ENCODE measurements at regions not wholly inside any gene's neighbourhood (a gene's known extent, or its start where the extent isn't known, plus 50 kb on each side); places are given as distances from the start of the nearest gene placed in this dataset.

DNA sequence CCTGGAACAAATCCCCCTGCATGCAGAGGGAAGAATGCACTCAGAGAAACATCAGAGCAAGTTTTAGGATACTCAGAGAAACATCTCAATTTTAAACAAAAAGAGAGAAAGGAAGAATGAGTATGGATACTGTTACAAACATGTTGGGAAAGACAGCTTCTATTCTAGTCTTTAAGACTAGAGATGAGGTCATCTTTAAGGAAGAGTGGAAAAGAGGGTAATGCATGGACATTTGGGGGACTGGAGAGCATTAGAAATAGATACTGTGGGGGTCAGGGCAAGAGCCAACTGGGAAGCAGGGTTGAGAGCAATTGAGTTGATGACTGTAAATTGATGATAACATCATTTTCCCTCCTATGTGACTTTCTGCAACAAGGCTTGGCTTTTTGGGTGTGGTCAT, 431.2 kb downstream of the CDH26 start:
- no peak for DNase-seq

DNA sequence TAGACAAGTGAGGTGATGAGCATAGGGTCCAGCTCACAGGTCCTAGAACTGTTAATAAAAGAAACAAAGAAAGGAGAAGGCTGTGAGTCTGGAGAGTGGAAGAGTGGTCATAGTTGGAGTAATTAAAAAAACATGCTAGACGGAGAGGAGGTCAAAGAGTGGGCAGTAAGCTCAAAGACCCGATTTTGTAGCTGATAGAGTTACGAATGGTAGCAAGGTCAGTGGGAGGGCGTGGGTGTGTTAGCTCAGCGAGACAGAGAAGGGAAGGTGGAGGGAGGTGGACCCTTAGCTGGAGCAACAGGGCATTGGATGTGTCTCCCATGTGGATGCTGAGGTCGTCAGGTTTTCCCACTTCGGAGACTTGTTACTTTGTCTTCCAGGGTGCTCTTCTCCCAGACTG, 431.7 kb downstream of the CDH26 start:
- DNase-seq, result no peak

DNA sequence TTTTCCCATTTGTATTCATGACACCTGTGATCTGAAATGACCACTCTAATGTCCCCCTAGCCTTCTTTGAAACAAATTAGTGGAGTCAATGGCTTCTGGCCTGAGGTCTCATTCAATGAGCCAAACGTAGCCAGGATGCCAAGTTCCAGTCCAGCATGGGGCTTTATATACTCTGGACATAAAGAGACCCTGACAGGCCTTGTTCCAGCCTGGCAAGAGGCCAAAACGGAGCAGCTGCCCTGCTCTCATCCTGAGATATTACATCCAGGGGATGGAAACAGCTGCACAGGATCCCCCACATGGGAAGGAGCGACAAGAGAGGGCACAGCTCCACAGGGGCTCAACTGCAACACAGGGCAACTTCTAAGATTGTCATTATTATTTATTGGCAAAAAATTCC, 437.8 kb downstream of the CDH26 start:
- DNase-seq, result no peak

DNA sequence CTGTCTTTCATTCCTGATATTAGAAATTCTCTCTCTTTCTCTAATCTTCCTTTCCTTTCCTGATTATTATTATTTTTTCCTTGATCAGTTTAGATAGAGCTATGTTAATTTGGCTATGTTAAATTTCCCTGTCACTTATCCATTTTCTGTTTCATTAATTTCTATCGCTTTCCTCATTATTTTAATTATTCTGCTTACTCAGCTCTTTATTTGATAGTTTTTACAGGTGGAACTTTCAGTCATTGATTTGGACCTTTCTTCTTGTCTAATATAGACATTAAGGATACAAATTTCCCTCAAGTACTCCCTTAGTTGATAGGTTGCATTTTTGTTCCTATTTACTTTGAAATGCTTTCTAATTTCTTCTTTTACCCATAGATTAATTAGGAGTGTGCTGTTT, 442.3 kb downstream of the CDH26 start:
- DNase-seq, result no peak

DNA sequence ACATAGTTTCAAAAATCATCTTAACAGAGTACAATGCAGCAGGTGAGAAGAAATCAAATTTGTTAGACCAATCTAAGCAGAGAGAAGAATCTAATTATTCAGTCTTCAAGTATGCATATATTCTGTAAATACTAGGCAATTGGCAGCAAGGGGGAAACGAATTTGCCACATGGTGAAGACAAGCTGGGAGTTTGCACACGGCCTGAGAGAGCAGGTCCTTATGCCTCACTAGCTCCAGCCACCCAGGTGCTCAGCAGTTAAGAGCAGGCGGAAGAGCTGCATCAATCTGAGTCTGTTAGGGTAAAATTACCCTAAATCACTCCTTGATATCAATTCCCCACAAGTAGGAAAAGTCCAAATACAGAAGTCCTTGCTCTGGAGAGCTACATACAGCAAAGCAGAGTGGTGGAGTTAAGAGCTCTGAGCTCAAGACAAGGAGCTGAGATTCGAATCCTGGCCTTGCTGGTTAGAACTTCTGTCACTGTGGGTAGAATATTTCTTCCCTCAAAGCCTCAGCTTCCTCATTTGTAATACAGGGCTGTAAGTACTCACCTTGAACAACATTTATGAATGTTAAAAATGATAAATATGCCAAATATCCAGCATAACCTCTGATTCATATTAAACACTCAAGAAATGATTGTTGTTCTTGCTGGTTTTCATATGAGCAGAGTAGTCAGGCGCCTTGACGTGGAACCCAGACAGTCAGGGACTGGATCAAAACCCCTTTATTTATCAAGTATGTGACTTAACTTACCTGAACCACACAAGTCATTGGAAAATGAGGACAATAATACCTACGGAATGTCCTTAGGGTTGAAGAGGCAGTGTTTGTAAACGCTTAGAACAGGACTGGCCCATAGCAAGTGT, 444.2 kb downstream of the CDH26 start:
- no peak for DNase-seq

DNA sequence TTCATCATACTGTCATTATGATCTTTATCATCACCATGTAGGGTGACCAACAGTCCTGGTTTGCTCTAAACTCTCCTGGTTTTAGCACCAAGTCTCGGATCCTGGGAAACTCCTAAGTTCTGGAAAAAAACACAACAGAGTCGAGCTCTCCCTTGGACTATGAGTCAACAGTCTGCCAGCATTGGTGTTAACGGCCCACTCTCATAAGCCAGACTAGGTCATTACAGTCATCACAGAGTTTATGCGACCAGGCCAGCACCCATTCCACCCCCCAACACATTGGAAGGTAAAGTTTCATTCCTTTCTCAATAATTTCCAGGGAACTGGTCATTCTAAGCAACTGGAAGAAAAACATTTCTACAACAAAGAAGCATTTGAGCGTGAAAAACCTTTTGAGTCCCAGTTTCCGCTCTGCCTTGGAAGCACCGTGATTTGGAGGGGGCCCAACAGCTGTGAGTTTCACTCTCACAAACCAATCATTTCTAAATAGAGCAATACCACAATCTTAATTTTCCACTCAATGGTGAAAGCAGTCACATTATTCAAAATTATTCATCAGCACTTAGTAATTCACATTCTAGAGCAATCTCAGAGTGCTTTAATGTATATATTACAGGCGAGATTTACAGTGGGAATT, 445.0 kb downstream of the CDH26 start:
- DNase-seq, result no peak

DNA sequence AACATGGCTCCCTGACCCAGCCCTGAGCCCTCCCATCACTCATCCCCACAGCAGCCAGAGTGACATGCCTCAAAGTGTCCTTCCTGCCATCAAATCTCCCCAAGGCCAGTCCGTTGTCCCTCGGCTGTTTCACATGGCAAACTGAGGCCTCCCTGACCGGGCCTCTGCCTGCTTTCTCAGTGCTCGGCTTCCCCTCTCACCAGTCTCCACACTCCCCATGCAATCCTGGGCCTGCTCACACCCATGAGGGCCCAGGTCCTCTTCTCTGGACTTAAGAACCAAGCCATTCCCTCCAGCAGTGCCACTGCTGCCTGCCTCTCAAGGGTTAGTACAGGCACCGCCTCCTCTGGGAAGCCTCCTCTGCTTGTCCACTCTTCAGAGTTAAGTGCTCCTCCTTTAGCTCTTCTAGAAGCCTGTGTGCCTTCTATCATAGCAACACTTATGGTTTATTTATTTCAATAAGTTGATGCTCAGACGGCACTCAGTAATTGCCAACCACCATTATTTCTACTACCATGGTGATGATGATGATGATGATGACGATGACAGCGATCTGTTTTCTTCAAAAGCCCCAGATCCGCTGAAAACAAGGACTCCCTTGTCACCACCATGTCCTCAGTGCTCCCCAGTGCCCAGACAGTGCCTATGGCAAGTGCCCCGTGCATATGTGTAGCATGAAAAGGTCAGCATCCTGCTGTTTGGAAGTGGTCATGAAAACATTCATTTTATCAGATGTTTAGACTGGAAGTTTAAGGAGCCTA, 449.0 kb downstream of the CDH26 start:
- DNase-seq, result no peak

DNA sequence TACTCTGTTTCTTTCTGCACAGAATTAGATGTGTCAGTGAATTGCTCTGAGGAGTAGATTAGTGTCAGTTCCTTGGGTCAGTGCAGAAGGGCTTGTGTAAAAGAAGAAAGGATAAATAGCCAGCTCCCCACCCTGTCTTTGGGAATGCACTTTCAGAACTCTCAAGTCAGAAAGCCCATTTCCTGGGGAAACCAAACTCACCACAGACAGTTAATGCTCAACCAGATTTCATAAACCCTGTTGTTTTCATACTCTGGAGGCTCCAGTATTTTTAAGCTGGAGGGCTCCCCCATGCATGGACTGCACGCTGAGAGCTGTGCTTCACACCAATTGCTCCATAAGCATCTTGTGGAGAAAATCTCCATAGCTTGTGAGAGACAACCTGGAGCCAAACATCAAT, 449.7 kb downstream of the CDH26 start:
- no peak for DNase-seq

DNA sequence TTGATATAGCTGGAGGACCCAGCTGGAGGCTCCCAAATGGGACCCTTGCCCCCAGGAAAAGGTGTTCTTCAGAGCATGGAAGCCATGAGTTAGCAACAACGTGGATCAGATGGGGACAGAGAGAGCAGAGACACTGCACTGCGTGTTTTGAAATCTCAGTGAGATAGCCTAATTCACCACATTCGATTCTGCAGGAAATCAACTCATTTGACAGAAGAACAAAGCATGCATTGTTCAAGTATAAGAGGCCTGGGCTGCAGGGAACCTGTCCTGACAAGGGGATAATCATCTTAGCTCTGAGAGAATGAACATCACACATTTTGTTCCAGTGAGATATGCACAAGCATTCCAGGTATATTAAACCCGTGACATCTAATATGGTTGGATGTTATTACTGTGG, 450.2 kb downstream of the CDH26 start:
- no peak for DNase-seq

DNA sequence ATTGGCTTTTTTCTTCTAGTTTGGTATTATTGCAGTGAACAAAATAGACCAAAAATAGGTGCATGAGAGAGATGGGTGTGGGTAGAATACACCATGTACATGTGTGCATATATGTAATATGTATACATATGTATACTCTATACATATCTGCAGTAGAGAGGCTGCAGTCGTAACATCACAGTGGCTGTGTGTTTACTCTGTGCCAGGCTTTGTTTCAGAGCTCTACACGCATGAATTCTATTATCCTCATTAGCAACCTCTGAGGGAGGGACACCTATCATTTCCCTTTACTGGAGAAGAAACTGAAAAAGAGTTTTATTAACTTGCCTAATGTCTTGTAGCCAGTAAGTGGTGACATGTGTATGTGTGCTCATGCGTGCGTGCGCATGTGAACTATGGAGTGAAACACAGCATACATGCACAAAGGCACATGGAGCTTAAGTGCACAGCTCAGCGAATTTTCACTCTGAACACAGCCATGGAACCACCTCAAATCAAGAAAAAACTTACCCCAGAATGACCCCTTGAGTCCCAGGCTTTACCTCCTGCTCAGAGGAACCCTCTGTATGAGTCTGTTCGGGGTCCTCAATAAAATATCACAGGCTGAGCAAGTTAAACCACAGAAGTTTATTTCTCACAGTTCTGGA, 452.5 kb downstream of the CDH26 start:
- DNase-seq, result no peak

DNA sequence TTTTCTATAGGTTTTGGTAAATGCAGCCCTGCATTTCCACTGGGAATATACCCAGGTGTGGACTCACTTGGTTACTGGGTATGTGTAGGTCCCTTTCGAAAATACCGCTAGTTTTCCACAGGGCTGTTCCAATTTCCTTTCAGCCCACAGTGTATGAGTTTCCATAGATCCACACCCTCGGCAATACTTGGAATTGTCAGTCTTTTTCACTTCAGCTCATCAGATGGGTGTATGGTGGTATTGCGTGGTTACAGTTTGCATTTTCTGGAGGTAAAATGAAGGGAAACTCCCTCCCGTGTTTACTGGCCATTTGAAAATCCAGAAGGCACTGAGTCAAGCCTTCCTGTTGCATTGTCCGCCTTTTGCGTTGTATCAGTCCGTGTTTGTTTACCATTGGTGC, 453.6 kb downstream of the CDH26 start:
- DNase-seq, result no peak

DNA sequence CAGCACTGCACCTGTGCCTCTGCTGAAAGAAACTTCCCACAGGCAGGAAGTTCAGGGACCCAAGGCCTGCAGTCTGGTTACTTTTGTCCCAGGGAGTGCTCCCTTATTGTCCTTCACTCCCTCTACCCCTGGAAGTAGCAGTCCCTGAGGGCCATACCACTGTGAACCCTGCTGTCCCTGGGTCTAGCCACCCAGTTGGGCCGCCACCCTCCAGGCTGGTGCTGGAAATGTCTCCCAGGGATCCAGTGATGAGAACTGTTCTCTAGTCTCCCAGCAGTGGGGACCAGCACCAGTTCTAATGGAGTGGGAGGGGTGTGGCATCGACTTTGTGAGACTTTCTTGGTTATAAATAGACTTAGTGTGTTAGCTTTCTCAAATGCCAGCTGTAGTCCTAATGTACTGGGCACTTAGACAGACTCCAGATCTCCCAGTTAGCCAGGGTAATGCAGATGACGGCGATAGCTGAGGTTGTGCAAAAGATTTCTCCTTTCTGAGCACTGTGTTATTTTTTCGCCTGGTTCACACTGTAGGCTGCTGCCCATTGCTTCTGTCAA, 462.5 kb downstream of the CDH26 start:
- DNase-seq, result no peak

DNA sequence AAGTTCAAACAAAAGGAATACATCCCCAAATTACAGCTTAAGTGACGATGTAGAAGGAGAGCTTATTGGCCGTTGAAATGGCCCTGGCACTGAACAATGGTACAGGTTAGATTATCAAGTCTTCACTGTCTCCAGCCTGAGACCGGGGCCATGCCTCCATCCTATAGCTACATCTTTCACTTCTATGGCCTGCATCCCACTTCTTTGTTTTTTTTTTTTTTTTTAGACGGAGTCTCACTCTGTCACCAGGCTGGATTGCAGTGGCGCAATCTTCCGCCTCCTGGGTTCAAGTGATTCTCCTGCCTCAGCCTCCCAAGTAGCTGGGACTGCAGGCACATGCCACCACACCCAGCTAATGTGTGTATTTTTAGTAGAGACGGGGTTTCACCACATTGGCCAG, 464.6 kb downstream of the CDH26 start:
- DNase-seq, result no peak

DNA sequence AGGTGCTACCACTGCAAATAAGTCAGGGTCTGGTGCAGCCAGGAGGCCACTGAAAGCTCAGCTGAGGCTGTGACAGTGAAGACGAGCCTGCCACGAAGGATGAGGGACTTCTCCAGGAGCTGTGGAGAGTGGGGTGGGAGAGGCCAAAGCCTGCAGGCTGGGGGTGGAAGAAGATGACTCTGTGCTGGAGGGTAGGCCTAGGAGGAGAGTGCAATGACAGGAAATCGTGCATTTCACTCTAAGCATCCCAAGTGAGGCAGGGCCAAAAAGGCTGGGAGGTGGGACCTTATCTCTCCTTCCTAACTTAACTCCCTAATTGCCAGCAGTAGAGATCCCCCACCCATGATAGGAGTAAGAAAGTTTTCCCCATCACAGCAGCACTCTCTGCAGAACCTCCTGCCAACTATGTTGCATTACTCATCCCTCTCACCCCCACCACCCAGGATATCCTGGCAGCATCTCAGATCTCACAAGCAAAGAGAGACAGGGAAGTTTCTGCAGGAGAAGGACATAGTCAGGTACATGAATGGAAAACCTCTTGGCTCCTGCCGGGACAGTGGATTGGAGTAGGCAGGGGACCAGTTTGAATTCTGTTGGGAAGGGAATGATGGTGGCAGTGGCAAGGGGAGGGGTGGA, 466.2 kb downstream of the CDH26 start:
- no peak for DNase-seq

DNA sequence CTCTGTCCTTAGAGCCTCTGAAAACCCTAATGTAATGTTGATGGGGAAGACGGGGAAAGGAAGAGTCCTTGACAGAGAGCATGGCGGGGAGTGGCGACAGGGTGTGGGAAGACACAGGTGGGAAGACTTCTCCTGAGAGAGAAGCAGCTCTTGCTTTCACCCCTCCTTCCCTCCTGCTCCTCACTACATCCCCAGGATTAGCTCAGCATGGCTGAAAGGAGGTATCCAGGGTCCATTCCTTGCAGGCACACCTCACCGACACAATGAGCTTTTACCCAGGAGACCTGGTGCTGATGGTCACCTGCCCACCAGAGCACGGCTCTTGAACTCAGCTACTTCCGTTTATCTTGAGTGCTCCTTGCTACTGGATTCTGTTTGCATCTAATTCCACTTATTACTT, 469.3 kb downstream of the CDH26 start:
- DNase-seq, result no peak

DNA sequence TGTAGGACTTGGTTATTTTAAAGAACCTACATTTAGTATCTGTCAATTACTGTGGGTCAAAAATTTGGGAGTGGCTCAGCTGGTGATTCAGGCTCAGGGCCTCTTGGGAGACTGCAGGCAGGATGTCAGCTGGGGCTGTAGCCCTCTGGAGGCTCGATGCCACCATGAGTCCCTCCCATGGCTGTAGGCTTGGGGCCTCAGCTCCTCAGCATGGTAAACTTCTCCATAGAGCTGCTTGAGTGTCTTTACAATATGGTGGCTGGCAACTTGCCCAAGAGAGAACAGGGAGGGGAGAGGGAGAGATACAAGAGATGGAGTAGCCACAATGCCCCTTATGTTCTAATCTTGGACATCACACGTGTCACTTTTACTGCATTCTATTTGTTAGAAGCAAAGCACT, 470.4 kb downstream of the CDH26 start:
- no peak for DNase-seq

DNA sequence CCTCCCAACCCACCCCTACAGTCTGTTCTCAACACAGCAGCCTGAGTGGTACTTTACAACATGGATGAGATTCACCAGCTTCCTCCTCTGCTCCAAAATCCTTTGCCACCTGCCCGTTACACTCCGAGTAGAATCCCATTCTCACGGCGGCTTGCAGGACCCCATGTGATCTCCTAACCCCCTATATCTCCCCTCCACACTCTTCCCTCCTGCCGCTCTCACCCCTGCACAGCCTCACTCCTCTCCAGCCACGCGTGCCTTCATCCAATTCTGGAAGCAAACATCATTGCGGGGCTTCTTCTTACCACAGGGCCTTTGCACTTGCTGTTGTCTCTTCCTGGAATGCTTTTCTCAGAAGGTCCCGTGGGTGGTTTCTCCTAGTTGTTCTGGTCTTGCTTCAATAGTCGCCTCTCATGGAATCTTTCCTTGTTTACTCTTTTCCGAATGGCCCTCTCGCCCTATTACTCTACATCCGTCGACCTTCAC, 472.3 kb downstream of the CDH26 start:
- no peak for DNase-seq

DNA sequence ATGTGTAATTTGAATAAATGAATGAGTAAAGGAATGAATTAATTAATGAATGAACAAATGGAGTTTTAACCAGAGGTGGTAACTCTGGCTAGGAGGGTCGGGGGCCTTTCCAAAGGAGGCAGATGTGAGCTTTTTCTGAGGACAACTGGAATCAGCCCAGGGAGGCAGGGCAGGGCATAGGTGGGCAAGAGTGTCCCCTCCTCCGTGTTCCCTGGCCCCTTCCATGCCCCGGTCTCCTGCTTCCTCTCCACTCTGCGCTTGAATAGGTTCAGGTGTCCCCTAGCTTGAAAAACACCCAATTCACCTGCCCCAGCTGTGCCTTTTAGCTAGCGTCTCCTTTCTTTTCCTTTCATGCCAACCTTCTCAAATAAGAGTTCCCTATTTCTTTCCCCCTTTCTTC, 473.1 kb downstream of the CDH26 start:
- DNase-seq, result no peak

DNA sequence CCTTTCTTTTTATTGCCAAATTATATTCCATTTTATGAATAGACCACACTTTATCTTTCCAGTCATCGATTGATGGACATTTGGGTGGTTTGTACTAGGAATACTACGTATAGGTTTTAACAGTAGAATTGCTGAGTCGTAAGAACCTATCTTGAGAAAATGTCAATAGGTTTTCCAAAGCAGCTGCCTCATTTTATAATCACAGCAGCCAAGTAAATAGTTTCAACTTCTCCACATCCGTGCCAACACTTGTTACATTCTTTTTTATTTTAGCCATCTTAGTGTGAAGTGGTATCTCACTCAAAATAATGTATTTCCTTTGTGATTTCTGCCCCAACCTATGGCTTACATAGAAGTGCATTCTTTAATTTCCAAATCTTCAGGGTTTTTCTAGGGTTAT, 479.2 kb downstream of the CDH26 start:
- DNase-seq, result no peak

DNA sequence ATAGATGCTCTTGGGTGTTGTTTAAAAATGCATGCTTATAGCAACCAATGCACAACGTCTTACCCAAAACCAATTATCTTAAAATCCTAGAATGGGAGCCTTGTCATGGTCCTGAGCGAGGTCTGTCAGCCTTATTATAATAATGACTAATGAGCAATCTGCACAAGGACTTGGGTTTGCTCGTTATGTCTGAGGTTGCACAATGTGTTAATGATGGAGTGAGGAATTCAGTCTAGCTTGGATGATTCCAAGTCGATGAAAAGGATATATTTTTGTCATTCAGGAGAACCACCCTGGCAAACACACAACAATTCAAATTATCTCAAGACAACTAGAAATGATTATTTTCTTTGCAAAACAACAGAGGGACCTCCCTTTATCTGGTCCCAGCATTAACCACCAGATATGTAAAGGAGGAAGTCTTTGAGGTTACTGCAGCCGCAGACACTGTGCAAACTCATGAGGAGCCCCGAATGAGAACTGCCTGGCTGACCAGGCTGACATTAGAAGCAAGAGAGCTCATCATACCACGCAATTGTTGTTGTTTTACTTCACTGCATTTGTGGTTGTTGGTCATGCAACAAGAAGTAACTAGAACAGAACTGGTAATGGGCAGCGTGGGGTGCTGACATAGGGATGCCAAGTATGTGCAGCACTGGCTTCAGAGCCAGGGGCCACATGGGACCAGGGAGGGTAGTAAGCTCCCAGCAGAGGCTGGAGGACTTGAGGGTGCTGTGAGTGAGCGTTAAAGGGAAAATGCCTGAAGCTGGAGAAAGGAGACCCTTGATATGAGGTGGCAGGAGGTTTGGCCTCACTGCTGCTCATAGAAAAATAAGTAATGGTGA, 488.3 kb downstream of the CDH26 start:
- no peak for DNase-seq

DNA sequence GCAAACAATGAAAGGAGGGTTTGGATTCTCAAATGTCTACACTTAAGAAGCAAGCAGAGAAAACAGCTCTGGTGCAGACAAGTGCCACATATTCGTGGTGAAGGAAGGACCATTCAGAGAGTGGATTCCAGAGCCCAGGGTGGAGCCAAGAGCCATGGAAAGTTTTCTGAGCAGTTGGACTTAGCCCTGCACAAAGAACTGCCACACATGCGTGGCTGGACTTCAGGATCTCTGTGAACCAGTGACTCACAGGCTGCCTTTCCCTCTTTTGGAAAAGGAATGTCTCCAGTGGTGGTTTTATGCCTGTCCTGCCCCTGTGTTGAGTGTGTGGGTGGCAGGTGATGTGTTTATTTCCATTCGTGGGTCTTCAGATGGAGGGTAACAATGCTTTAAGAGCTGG, 489.5 kb downstream of the CDH26 start:
- no peak for DNase-seq
